Upper lobe of left lung (tissue), 6 donors: ENCODE measurements at regions not wholly inside any gene's neighbourhood (a gene's known extent, or its start where the extent isn't known, plus 50 kb on each side); places are given as distances from the start of the nearest gene placed in this dataset.

Experiments
- ATAC-seq, 2 donors: fragments of 200-7000 bp; cut with Tn5 transposase; one replicate each; pipeline ENCODE4 v1.9.1; 2022; ENCODE audit warnings: mild to moderate bottlenecking in 2 of 2, moderate library complexity in 2 of 2; ENCODE audit not compliant: low FRiP score in 2 of 2
- DNase-seq, 2 donors: peaks; one replicate each; pipeline ENCODE4 v3.0.0-alpha.2; 2019 to 2020
- H3K27ac ChIP-seq, 4 donors: fragments of 200-600 bp; sonication (generic); one replicate each; pipeline ENCODE4 v1.5.1; 2016 to 2019
- H3K27me3 ChIP-seq, 4 donors: fragments of 200-600 bp; sonication (generic); one replicate each; pipeline ENCODE4 v1.5.1; 2017 to 2019
- H3K36me3 ChIP-seq, 4 donors: fragments of 200-600 bp; sonication (generic); one replicate each; pipeline ENCODE4 v1.5.1; 2016 to 2019
- H3K4me1 ChIP-seq, 4 donors: fragments of 200-600 bp; sonication (generic); one replicate each; pipeline ENCODE4 v1.5.1; 2018 to 2019
- H3K4me3 ChIP-seq, 4 donors: fragments of 200-600 bp; sonication (generic); one replicate each; pipeline ENCODE4 v1.5.1; 2017 to 2019; ENCODE audit warnings: mild to moderate bottlenecking in 2 of 4, moderate library complexity in 1 of 4
- H3K9me3 ChIP-seq, 4 donors: fragments of 200-600 bp; sonication (generic); one replicate each; pipeline ENCODE4 v1.5.1; 2018 to 2019
- CTCF ChIP-seq, 6 experiments: fragments of 450-650 bp in 4 of 6; fragments of 200-600 bp in 2 of 6; sonication (generic) in 2 of 6; IDR thresholded peaks; one replicate each; pipeline ENCODE4 v1.5.1; 2016 to 2019; ENCODE audit warnings: antibody characterized with exemption in 6 of 6
- EP300 ChIP-seq, 4 donors: sonication (generic); formaldehyde crosslinking; IDR thresholded peaks; one replicate each; pipeline ENCODE4 v1.5.1; 2017; ENCODE audit warnings: antibody characterized with exemption in 4 of 4, control low read depth in 2 of 4
- POLR2A ChIP-seq, 4 donors: fragments of 450-650 bp; IDR thresholded peaks; one replicate each; pipeline ENCODE4 v1.5.1; 2016 to 2017; ENCODE audit warnings: antibody characterized with exemption in 4 of 4, mild to moderate bottlenecking in 2 of 4
- POLR2AphosphoS5 ChIP-seq, 2 donors: sonication (generic); formaldehyde crosslinking; IDR thresholded peaks; one replicate each; pipeline ENCODE4 v1.5.1; 2017; ENCODE audit warnings: antibody characterized with exemption in 2 of 2
- WGBS, 2 donors: methylation state at CpG; one replicate each; pipeline ENCODE4 v1.1.5; 2017 to 2018; 5-methylcytosine and 5-hydroxymethylcytosine counted together
- donor health status: DM: no; HTN: no; CAD: no; lungs with moderate emphysema.
- donor health status: DM: no; HTN: yes; CAD: no; lungs with severe emphysema.

- Histone ChIP-seq H3K4me1 (no peaks in the 10 kb centered on the region), H3K36me3 (no peaks in the 10 kb centered on the region), H3K27me3 (no peaks in the 10 kb centered on the region), H3K27ac (no peak overlapping the region), H3K9me3 (no peaks in the 10 kb centered on the region), H3K4me3 (no peak overlapping the region)
- 67 to 75% methylated on average over 8 of the region's 8 CpGs for WGBS, 2 donors
- no peak for DNase-seq
- no peak for ATAC-seq
- TF ChIP-seq CTCF (IDR thresholded peaks at IDR 0.05), result no peak
- TF ChIP-seq EP300 (IDR thresholded peaks at IDR 0.05), result no peak
- TF ChIP-seq POLR2A (IDR thresholded peaks at IDR 0.05), result no peak
- no peak for TF ChIP-seq POLR2AphosphoS5 (IDR thresholded peaks at IDR 0.05)
Observed at GRCh38 chr16:51228097-51228659, 77.1 kb upstream of the SALL1 start.

GRCh38 chr16:51225878-51226277, 74.8 kb upstream of the SALL1 start:
- H3K36me3 ChIP-seq, result no peaks in the 10 kb centered on the region
- no peaks in the 10 kb centered on the region for H3K9me3 ChIP-seq
- TF ChIP-seq CTCF (IDR thresholded peaks at IDR 0.05), result no peak
- TF ChIP-seq POLR2AphosphoS5 (IDR thresholded peaks at IDR 0.05), result no peak
- no peak for TF ChIP-seq EP300 (IDR thresholded peaks at IDR 0.05)

GRCh38 chr16:51224317-51224716, 73.2 kb upstream of the SALL1 start:
- TF ChIP-seq EP300 (IDR thresholded peaks at IDR 0.05), result no peak
- TF ChIP-seq POLR2AphosphoS5 (IDR thresholded peaks at IDR 0.05), result no peak
- no peak for TF ChIP-seq POLR2A (IDR thresholded peaks at IDR 0.05)
- no peak for TF ChIP-seq CTCF (IDR thresholded peaks at IDR 0.05)
- H3K27ac ChIP-seq, result no peak overlapping the region
- no peaks in the 10 kb centered on the region for H3K27me3 ChIP-seq
- no peaks in the 10 kb centered on the region for H3K36me3 ChIP-seq
- ATAC-seq (no peak), DNase-seq (no peak)
- H3K4me3 ChIP-seq, result no peak overlapping the region
- H3K9me3 ChIP-seq, result no peaks in the 10 kb centered on the region
- WGBS, 2 donors, result 86 to 89% methylated on average over 2 of the region's 2 CpGs
- no peaks in the 10 kb centered on the region for H3K4me1 ChIP-seq

More at GRCh38 chr16:51225878-51226277, 74.8 kb upstream of the SALL1 start:
- WGBS, 2 donors, result 69 to 75% methylated on average over 6 of the region's 6 CpGs
- H3K27ac ChIP-seq, result no peak overlapping the region
- ATAC-seq (no peak), DNase-seq (no peak)
- no peak overlapping the region for H3K4me3 ChIP-seq
- H3K27me3 ChIP-seq, result no peaks in the 10 kb centered on the region
- no peaks in the 10 kb centered on the region for H3K4me1 ChIP-seq

GRCh38 chr16:51222016-51222415, 70.9 kb upstream of the SALL1 start:
- no peaks in the 10 kb centered on the region for H3K27me3 ChIP-seq
- TF ChIP-seq CTCF (IDR thresholded peaks at IDR 0.05) (no peak), EP300 (IDR thresholded peaks at IDR 0.05) (no peak), POLR2A (IDR thresholded peaks at IDR 0.05) (no peak)
- H3K27ac ChIP-seq, result no peak overlapping the region
- ATAC-seq (no peak), DNase-seq (no peak)
- peaks cover 0 to 8% (median 2%) of the 10 kb centered on the region in 4 donors for H3K9me3 ChIP-seq
- no peaks in the 10 kb centered on the region for H3K36me3 ChIP-seq
- H3K4me3 ChIP-seq, result no peak overlapping the region
- no peaks in the 10 kb centered on the region for H3K4me1 ChIP-seq
- 56 to 60% methylated on average over 6 of the region's 6 CpGs for WGBS, 2 donors

- Histone ChIP-seq H3K27ac (no peak overlapping the region), H3K9me3 (no peaks in the 10 kb centered on the region), H3K27me3 (no peaks in the 10 kb centered on the region), H3K4me1 (no peaks in the 10 kb centered on the region), H3K36me3 (no peaks in the 10 kb centered on the region), H3K4me3 (no peak overlapping the region)
- WGBS, 2 donors, result 72 to 95% methylated on average over 2 of the region's 2 CpGs
- TF ChIP-seq POLR2A (IDR thresholded peaks at IDR 0.05), result no peak
- TF ChIP-seq EP300 (IDR thresholded peaks at IDR 0.05), result no peak
- TF ChIP-seq CTCF (IDR thresholded peaks at IDR 0.05), result no peak
- TF ChIP-seq POLR2AphosphoS5 (IDR thresholded peaks at IDR 0.05), result no peak
- ATAC-seq, result no peak
- no peak for DNase-seq
Observed at GRCh38 chr16:51211148-51211547, 60.1 kb upstream of the SALL1 start.
